ENCODE measurements at regions not wholly inside any gene's neighbourhood (a gene's known extent, or its start where the extent isn't known, plus 50 kb on each side); places are given as distances from the start of the nearest gene placed in this dataset.
A peak's percentile ranks its signal among the peaks of the same experiment; 100 is the strongest.

GRCh38 chr2:175567435-175568061, 386.0 kb upstream of the ATP5MC3 start:
- peak; percentile 45 for DNase-seq (ENCODE audit: low spot score)

GRCh38 chr2:175560521-175561169, 379.1 kb upstream of the ATP5MC3 start:
- no peak for DNase-seq (ENCODE audit: low spot score)

- DNase-seq (ENCODE audit: low spot score) = no peak
Measured at GRCh38 chr2:175559613-175560012, 378.1 kb upstream of the ATP5MC3 start.

DNA sequence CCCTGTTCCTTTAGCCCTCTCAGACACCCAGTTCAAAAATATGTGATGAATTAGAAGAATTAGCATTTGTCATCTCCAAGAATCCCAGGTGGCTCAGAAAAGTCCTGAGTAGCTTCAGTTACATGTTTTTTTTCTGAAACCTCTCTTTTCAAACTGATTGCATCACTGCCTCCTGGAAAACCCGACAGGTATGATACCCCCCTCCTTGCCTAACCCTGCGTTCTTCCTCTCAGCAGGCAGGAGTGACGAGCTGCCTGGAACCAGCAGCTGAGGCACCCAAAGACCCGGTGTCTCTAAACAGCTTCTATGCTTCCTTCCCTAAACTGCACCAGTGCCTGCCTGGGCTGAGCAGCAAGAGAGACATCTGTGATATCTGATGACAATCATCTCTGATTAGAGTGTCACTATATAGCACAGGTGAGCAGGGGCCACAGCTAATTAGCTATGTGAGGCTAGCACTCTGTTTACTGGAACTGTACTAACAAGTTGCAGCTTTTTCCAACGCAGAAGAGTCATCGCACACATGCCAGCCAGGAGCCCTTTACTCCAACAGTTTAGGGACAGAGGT, 376.4 kb upstream of the ATP5MC3 start:
- no peak for DNase-seq (ENCODE audit: low spot score)

- DNase-seq (ENCODE audit: low spot score) = no peak
Measured at GRCh38 chr2:175553910-175554309, 372.4 kb upstream of the ATP5MC3 start.

GRCh38 chr2:175552902-175553301, 371.4 kb upstream of the ATP5MC3 start:
- no peak for DNase-seq (ENCODE audit: low spot score)

DNA sequence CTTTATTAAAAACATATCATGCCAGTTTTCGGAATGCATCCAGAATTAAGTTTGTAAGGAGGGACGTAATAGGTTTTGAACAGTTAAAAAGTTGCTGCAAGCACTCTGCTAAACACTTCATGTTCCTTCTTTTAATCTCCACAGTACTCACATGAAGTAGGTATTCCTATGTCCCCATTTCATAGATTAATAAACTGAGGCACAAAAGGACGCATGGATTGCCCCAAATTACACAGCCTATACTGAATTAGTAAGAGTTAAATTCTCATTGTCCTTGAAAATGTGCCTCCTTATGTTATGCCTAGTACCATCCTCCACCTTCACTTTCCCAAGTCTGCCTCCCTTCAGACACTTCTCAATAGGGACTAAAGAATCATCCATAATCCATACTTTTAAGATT, 358.9 kb upstream of the ATP5MC3 start:
- no peak for DNase-seq (ENCODE audit: low spot score)

GRCh38 chr2:175539122-175539521, 357.6 kb upstream of the ATP5MC3 start:
- DNase-seq (ENCODE audit: low spot score) = no peak

DNA sequence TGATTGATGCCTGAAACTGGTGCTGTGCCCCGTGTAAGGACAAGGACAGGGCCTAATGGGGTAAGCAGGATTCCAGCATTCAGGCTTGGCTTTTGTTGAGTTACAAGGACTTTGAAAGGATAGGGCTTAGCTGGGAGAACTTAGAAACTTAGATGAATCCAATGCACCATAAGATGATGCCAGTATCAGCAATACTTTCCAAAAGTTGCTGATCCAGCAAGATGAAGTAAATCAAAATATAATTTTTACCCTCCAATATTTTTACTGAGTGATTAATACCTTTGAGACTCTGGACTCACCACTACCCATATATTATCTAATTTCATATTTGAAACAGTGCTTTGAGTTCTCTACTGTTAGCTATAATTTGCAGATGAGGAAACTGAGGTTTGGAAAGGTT, 354.5 kb upstream of the ATP5MC3 start:
- DNase-seq (ENCODE audit: low spot score) = no peak

- DNase-seq (ENCODE audit: low spot score) = no peak
Measured at GRCh38 chr2:175535631-175536030, 354.1 kb upstream of the ATP5MC3 start.

GRCh38 chr2:175525975-175526374, 344.5 kb upstream of the ATP5MC3 start:
- no peak for DNase-seq (ENCODE audit: low spot score)

GRCh38 chr2:175523001-175523400, 341.5 kb upstream of the ATP5MC3 start:
- DNase-seq (ENCODE audit: low spot score) = peak; percentile 11

- no peak for DNase-seq (ENCODE audit: low spot score)
Measured at GRCh38 chr2:175518206-175518605, 336.7 kb upstream of the ATP5MC3 start.

GRCh38 chr2:175516555-175516954, 335.0 kb upstream of the ATP5MC3 start:
- no peak for DNase-seq (ENCODE audit: low spot score)

GRCh38 chr2:175500255-175500654, 318.7 kb upstream of the ATP5MC3 start:
- DNase-seq (ENCODE audit: low spot score) = no peak

DNA sequence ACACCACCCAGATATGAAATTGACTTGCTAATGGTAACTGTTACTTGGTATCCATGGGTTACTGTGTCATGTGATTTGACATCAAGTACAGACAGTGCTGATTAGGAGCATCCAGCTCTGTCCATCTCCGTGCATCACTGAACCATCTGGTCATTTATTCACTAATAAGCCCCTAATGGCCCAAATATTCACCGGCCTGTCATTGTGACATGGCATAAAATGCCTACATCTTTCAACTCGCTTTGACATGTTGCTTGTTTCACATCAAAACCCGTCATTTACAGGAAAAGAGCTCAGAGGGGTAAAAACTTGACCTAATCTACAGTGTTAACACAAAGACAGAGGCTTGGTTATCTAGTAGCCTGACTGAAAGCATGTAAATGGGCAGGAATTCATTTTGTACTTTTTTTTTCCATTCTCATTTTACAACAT, 308.9 kb upstream of the ATP5MC3 start:
- peak; percentile 30 for DNase-seq (ENCODE audit: low spot score)

GRCh38 chr2:175478096-175478768, 296.7 kb upstream of the ATP5MC3 start:
- no peak for DNase-seq (ENCODE audit: low spot score)

DNA sequence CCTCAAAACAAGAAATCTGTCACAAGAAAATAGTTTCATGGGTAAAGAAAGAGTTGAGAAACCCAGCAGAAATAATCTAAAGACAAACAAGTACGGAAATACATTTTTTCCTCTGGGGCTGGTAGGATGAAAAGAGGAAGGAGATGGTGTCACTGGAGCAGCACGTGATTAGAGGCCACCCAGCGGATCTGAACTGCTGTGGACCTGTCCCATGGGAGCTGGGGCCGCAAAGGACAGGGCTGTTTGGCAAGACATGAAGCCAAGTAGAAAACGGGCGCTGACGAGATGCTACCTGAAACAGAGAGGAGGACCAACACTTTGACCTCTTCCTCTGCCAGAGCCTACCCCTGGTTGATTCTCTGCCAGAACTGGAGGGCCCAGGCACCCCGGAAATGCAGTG, 295.4 kb upstream of the ATP5MC3 start:
- DNase-seq (ENCODE audit: low spot score) = no peak

GRCh38 chr2:175476374-175476773, 294.9 kb upstream of the ATP5MC3 start:
- DNase-seq (ENCODE audit: low spot score) = no peak

DNA sequence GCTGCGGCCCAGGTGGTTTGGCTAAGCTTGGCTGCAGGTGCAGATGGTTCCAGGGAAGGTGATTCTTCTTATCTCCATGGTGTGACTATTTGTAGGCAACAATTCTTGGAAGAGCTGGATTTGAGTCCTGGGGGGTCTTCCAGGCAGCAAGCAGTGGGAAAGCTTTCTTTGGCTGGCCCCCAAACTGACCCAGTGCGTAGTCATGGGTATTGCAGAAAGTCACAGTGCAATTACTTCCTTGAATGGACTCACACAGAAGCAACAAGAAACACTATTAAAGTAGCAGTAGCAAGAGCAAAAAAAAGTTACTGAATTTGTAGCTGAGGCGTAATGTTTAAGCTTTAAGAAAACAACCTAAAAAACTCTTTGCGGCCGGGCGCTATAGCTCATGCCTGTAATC, 293.6 kb upstream of the ATP5MC3 start:
- no peak for DNase-seq (ENCODE audit: low spot score)

GRCh38 chr2:175468431-175469098, 287.1 kb upstream of the ATP5MC3 start:
- no peak for DNase-seq (ENCODE audit: low spot score)

GRCh38 chr2:175465101-175465500, 283.6 kb upstream of the ATP5MC3 start:
- no peak for DNase-seq (ENCODE audit: low spot score)
